H1 (cell line): ENCODE measurements at regions not wholly inside any gene's neighbourhood (a gene's known extent, or its start where the extent isn't known, plus 50 kb on each side); places are given as distances from the start of the nearest gene placed in this dataset.

Source experiments
- CTCF ChIA-PET: fragments of 300-600 bp; sonication (Branson Sonifier 250); formaldehyde crosslinking; loops from one replicate; lab custom pipeline; 2021; ENCODE audit not compliant: partially characterized antibody; lab: Charles Lee
- POLR2A ChIA-PET: fragments of 300-600 bp; sonication (Branson Sonifier 250); formaldehyde crosslinking; loops from one replicate; lab custom pipeline; 2021; ENCODE audit warnings: inconsistent platforms; ENCODE audit not compliant: partially characterized antibody; lab: Charles Lee
- DNase-seq, 2 experiments: peaks; one replicate each; pipeline versions ENCODE4 v3.0.0 to v3.0.0-alpha.2; 2010 to 2022; ENCODE audit warnings: low spot score in 2 of 2, low read depth in 1 of 2, mixed read lengths in 1 of 2
- FAIRE-seq: peaks from 2 replicates; lab custom pipeline; 2011; peaks lifted over from hg19 to GRCh38; lab: Jason Lieb, UNC
- H2AFZ ChIP-seq: 2 replicates; pipeline ENCODE4 v1.8.1; 2012; ENCODE audit warnings: low read length, inconsistent platforms
- H2AK5ac ChIP-seq: 2 replicates; pipeline ENCODE4 v1.6.1; 2013; ENCODE audit warnings: low read depth, low read length
- H2BK120ac ChIP-seq: replicated peaks from 2 replicates; pipeline ENCODE3; 2013; ENCODE audit warnings: low read depth, low read length, inconsistent platforms
- H2BK12ac ChIP-seq: 2 replicates; pipeline ENCODE4 v1.6.1; 2013; ENCODE audit warnings: low read depth, low read length
- H2BK15ac ChIP-seq: 2 replicates; pipeline ENCODE4 v1.6.1; 2013; ENCODE audit warnings: low read length
- H2BK20ac ChIP-seq: 2 replicates; pipeline ENCODE4 v1.6.1; 2013; ENCODE audit warnings: low read length
- H2BK5ac ChIP-seq: 2 replicates; pipeline ENCODE4 v1.6.1; 2013; ENCODE audit warnings: low read depth, low read length
- H3K14ac ChIP-seq: 2 replicates; pipeline ENCODE4 v1.6.1; 2013; ENCODE audit warnings: inconsistent platforms; ENCODE audit not compliant: insufficient read length
- H3K18ac ChIP-seq: 2 replicates; pipeline ENCODE4 v1.6.1; 2013; ENCODE audit warnings: low read length; ENCODE audit errors: extremely low read depth
- H3K23ac ChIP-seq: 2 replicates; pipeline ENCODE4 v1.6.1; 2013; ENCODE audit warnings: inconsistent platforms; ENCODE audit not compliant: insufficient read length
- H3K23me2 ChIP-seq: 2 replicates; pipeline ENCODE4 v1.6.1; 2013; ENCODE audit warnings: low read depth, low read length
- H3K27ac ChIP-seq: 2 replicates; pipeline ENCODE4 v1.6.1; 2011; ENCODE audit warnings: low read depth, low read length, inconsistent platforms
- H3K27me3 ChIP-seq, 4 experiments: replicated peaks in 1 of 4; 1 replicate in 1 of 4; 2 replicates in 3 of 4; pipeline versions ENCODE4 v1.6.1 to v1.8.1; 2011 to 2013; ENCODE audit warnings: low read length in 3 of 4, mild to moderate bottlenecking in 3 of 4, inconsistent platforms in 2 of 4, mixed read lengths in 2 of 4, moderate library complexity in 1 of 4; ENCODE audit not compliant: control insufficient read depth in 3 of 4, insufficient read depth in 3 of 4; ENCODE audit errors: extremely low read depth in 1 of 4
- H3K36me3 ChIP-seq, 4 experiments: 2 replicates each; pipeline versions ENCODE4 v1.6.1 to v1.8.1; 2011 to 2013; ENCODE audit warnings: mild to moderate bottlenecking in 4 of 4, low read length in 3 of 4, moderate library complexity in 2 of 4, control low read depth in 1 of 4, inconsistent platforms in 1 of 4; ENCODE audit not compliant: insufficient read depth in 4 of 4, control insufficient read depth in 2 of 4
- H3K4ac ChIP-seq: replicated peaks from 2 replicates; pipeline ENCODE3; 2013; ENCODE audit warnings: low read length, low read depth, mixed read lengths, inconsistent platforms; ENCODE audit not compliant: insufficient read length
- H3K4me1 ChIP-seq, 4 experiments: replicated peaks in 1 of 4; 1 replicate in 1 of 4; 2 replicates in 3 of 4; pipeline versions ENCODE4 v1.6.1 to v1.8.1; 2011 to 2013; ENCODE audit warnings: low read length in 3 of 4, inconsistent platforms in 2 of 4, mixed read lengths in 1 of 4; ENCODE audit not compliant: insufficient read depth in 4 of 4, control insufficient read depth in 3 of 4
- H3K4me2 ChIP-seq, 2 experiments: 2 replicates each; pipeline versions ENCODE4 v1.6.1 to v1.8.1; 2011 to 2013; ENCODE audit warnings: low read depth in 2 of 2, low read length in 2 of 2, control low read depth in 1 of 2, inconsistent platforms in 1 of 2, mild to moderate bottlenecking in 1 of 2; ENCODE audit not compliant: insufficient read depth in 1 of 2
- H3K4me3 ChIP-seq, 4 experiments: fragments of 200-600, 300-600 bp in 1 of 4; sonication (generic), shearing (Covaris generic), sonication (Bioruptor Twin) in 1 of 4; 2 replicates each; pipeline versions ENCODE4 v1.5.1 to v1.8.1; 2011 to 2016; ENCODE audit warnings: low read length in 4 of 4, low read depth in 3 of 4, control low read depth in 2 of 4, inconsistent platforms in 2 of 4, mild to moderate bottlenecking in 2 of 4, mixed read lengths in 1 of 4, moderate library complexity in 1 of 4; ENCODE audit not compliant: insufficient read depth in 2 of 4; ENCODE audit errors: extremely low read depth in 1 of 4
- H3K56ac ChIP-seq: replicated peaks from 2 replicates; pipeline ENCODE3; 2013; ENCODE audit warnings: low read depth, mild to moderate bottlenecking, mixed read lengths, low read length, inconsistent platforms; ENCODE audit not compliant: insufficient read length
- H3K79me1 ChIP-seq: 2 replicates; pipeline ENCODE4 v1.6.1; 2013; ENCODE audit warnings: low read depth, low read length, control low read depth
- H3K79me2 ChIP-seq, 2 experiments: 2 replicates each; pipeline versions ENCODE4 v1.6.1 to v1.8.1; 2012 to 2013; ENCODE audit warnings: low read length in 2 of 2, mild to moderate bottlenecking in 2 of 2, inconsistent platforms in 1 of 2; ENCODE audit not compliant: insufficient read depth in 2 of 2, control insufficient read depth in 1 of 2
- H3K9ac ChIP-seq, 4 experiments: replicated peaks in 1 of 4; 1 replicate in 1 of 4; 2 replicates in 3 of 4; pipeline versions ENCODE4 v1.6.1 to v1.8.1; 2011 to 2013; ENCODE audit warnings: low read depth in 3 of 4, low read length in 3 of 4, control low read depth in 2 of 4, mild to moderate bottlenecking in 2 of 4, moderate library complexity in 2 of 4, inconsistent platforms in 1 of 4; ENCODE audit errors: extremely low read depth in 1 of 4
- H3K9me3 ChIP-seq, 2 experiments: 2 replicates each; pipeline versions ENCODE4 v1.6.1 to v1.8.1; 2012 to 2013; ENCODE audit warnings: mild to moderate bottlenecking in 2 of 2, moderate library complexity in 2 of 2, control low read depth in 1 of 2, inconsistent platforms in 1 of 2, low read depth in 1 of 2, low read length in 1 of 2, mixed read lengths in 1 of 2; ENCODE audit not compliant: insufficient read depth in 2 of 2
- H4K20me1 ChIP-seq, 2 experiments: replicated peaks in 1 of 2; 2 replicates each; pipeline versions ENCODE3 to v1.8.1; 2011 to 2013; ENCODE audit warnings: inconsistent platforms in 2 of 2, low read length in 2 of 2, mild to moderate bottlenecking in 1 of 2; ENCODE audit not compliant: insufficient read depth in 2 of 2, control insufficient read depth in 1 of 2
- H4K5ac ChIP-seq: 2 replicates; pipeline ENCODE4 v1.6.1; 2013; ENCODE audit warnings: low read length, low read depth, mixed read lengths, inconsistent platforms; ENCODE audit not compliant: insufficient read length
- H4K8ac ChIP-seq: 2 replicates; pipeline ENCODE4 v1.8.0; 2013; ENCODE audit warnings: mild to moderate bottlenecking, moderate library complexity, low read length, inconsistent platforms; ENCODE audit not compliant: insufficient read depth; ENCODE audit errors: extremely low read depth
- H4K91ac ChIP-seq: replicated peaks from 2 replicates; pipeline ENCODE3; 2013; ENCODE audit warnings: low read length, mixed read lengths, inconsistent platforms; ENCODE audit not compliant: insufficient read length
- CTBP2 ChIP-seq: IDR thresholded peaks from 2 replicates; pipeline ENCODE4 v1.7.0; 2011; ENCODE audit warnings: borderline replicate concordance, mild to moderate bottlenecking, moderate library complexity, mixed read lengths, low read length; ENCODE audit not compliant: insufficient read depth, insufficient read length
- EZH2 ChIP-seq: fragments of 200-600 bp; sonication (generic); IDR thresholded peaks from 2 replicates; pipeline ENCODE4 v1.7.1; 2012; ENCODE audit warnings: low read depth, mild to moderate bottlenecking, moderate library complexity, low read length, inconsistent platforms; ENCODE audit not compliant: severe bottlenecking
- GABPA ChIP-seq: IDR thresholded peaks from 2 replicates; pipeline ENCODE4 v1.6.1; 2011; ENCODE audit warnings: mild to moderate bottlenecking, low read length, moderate library complexity, borderline replicate concordance; ENCODE audit not compliant: insufficient read depth
- GTF2F1 ChIP-seq: IDR thresholded peaks from 2 replicates; pipeline ENCODE4 v1.6.1; 2012; ENCODE audit warnings: low read depth, low read length, improper control_type of control experiment, borderline replicate concordance
- HDAC6 ChIP-seq: IDR thresholded peaks from one replicate; pipeline ENCODE4 v1.7.1; 2012; ENCODE audit warnings: low read depth, mild to moderate bottlenecking, inconsistent platforms, low read length, moderate library complexity
- RNF2 ChIP-seq: fragments of 200-900, 300-1000 bp; sonication (generic); IDR thresholded peaks from 2 replicates; pipeline ENCODE4 v1.7.1; 2016; ENCODE audit warnings: borderline replicate concordance, low read depth, mild to moderate bottlenecking, antibody characterized with exemption, low read length; ENCODE audit not compliant: poor library complexity, severe bottlenecking; ENCODE audit errors: missing control alignments
- SIX5 ChIP-seq: IDR thresholded peaks from 2 replicates; pipeline ENCODE4 v1.6.1; 2011; ENCODE audit warnings: mild to moderate bottlenecking, low read depth, low read length
- WGBS, 2 experiments: shearing (Covaris generic) in 1 of 2; methylation state at CpG; one replicate each; pipeline versions ENCODE4 v1.1.6 to v1.1.7; 2013 to 2015; ENCODE audit warnings: low lambda C conversion rate in 2 of 2, mixed read lengths in 2 of 2, inconsistent platforms in 1 of 2, low coverage in 1 of 2, missing lambda C conversion rate in 1 of 2; ENCODE audit not compliant: insufficient replicate concordance in 2 of 2, insufficient coverage in 1 of 2, insufficient read length in 1 of 2; ENCODE audit errors: extremely low coverage in 1 of 2, missing lambda C conversion rate in 1 of 2; 5-methylcytosine and 5-hydroxymethylcytosine counted together

DNA sequence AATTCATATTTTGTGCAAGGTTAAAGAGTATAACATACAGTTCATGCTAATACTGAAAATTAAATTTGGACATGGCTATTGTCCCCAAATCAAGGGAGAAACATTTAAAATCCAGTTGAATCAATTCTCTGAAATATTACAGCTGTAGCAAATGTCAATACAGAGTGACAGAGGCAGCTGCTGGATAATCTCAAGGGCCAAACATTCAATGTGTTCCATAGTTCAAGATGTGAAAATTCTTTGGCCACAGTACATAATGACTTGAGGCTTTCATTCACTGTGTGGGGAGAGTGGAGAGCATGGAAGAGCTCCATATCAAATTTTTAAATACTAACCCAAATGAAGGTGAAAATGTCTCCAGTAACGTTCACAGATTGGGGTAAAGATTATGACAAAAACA lies 1192.8 kb upstream of the CADM2 start:
- H4K20me1 ChIP-seq: no peaks in the 10 kb centered on the region
- no peak for FAIRE-seq
- no peak overlapping the region for H2BK5ac ChIP-seq

More for the DNA sequence above, 1192.8 kb upstream of the CADM2 start:
- Histone ChIP-seq H3K14ac (no peak overlapping the region), H3K4me3 (no peak overlapping the region), H3K56ac (no peak overlapping the region), H4K91ac (no peak overlapping the region), H3K9ac (no peak overlapping the region), H3K9me3 (peaks cover 0 to 3% of the 10 kb centered on the region in 2 experiments; a peak in 1 of 4 replicates), H2BK120ac (no peak overlapping the region), H3K27me3 (no peaks in the 10 kb centered on the region), H4K5ac (no peak overlapping the region), H3K27ac (no peak overlapping the region), H2AFZ (no peak overlapping the region), H3K79me2 (no peaks in the 10 kb centered on the region), H3K79me1 (no peaks in the 10 kb centered on the region), H2BK12ac (no peak overlapping the region), H2BK15ac (no peak overlapping the region), H3K4me2 (no peak overlapping the region), H2BK20ac (no peak overlapping the region), H3K23ac (no peak overlapping the region), H2AK5ac (no peak overlapping the region), H3K4ac (no peak overlapping the region), H3K18ac (no peak overlapping the region), H3K4me1 (no peaks in the 10 kb centered on the region), H3K36me3 (no peaks in the 10 kb centered on the region), H3K23me2 (no peaks in the 10 kb centered on the region), H4K8ac (no peak overlapping the region)
- no peak for TF ChIP-seq HDAC6
- TF ChIP-seq CTBP2: no peak
- no peak for TF ChIP-seq SIX5
- no peak for TF ChIP-seq EZH2
- no peak for TF ChIP-seq RNF2
- no peak for TF ChIP-seq GABPA
- TF ChIP-seq GTF2F1: no peak
- ChIA-PET POLR2A (no interaction called here), CTCF (no interaction called here)
- DNase-seq: no peak
- WGBS, 2 experiments: 94% methylated on average over 1 of the region's 1 CpG; no CpG with 5 or more reads in 1 of the 2 experiments
